GM19468 (cell line): ENCODE measurements at regions not wholly inside any gene's neighbourhood (a gene's known extent, or its start where the extent isn't known, plus 50 kb on each side); places are given as distances from the start of the nearest gene placed in this dataset.

Experiments used
- ATAC-seq: cut with Tn5 transposase; IDR thresholded peaks from one replicate; pipeline ENCODE4 v1.9.1; 2021; ENCODE audit warnings: mild to moderate bottlenecking, moderate library complexity, moderate number of reproducible peaks; ENCODE audit not compliant: unreplicated experiment; ENCODE audit errors: extremely low read depth

DNA sequence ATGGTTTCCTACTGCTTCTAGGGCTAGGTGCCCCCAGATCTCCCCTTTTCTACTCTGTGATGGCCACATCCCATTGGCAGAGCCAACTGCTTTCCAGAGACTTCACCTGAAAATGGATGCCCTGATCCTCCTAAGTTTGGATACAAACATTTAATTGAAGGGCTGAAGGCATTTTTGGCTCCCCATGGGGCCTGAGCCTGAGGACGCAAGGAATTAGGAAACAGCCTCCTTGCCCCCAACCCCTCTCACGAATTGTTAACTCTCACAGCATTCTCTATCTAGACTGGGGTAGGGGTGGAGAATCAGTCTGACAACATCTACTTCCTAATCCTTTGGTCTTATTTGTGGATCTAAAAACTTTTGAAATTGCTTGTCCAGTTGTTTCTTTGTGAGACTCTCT is 108.5 kb upstream of the KCNK2 start:
- no peak for ATAC-seq

DNA sequence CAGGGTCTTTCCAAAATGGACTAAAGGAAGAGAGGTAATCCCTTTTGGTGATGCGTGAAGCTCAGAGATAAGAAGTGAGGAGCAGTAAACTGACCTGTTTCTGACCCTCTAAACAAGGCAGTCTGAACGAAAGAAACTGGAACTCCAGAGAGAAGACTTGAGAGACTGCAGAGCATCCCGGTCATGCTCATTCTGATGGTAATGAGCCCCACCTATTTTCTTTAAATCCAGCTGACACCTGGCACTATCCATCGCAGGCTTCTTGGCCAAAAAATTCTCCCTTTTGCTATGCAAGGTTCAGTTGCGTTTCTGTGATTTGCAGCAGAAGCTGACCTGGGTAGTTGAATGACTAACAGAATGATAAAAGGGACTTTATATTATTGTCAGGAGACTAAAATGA is 105.9 kb upstream of the KCNK2 start:
- no peak for ATAC-seq

DNA sequence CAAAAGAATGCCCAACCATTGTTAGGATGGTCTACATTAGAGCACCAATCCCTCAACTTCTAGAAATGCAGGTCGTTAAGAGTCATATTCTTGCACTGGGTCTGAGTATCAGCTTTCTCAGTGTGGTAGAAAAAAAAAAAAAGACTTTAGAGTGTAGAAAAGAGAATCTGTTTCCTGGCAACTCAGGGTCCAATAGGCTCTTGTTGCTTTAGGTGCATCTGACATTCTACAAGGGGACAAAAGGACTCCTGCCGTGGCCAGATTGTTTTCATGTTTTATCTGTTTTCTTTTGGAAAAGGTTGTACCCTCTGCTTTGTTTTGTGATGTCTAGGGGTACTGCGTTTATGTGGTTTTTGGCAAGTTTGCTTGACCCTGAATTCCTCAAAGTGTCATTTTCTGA is 105.4 kb upstream of the KCNK2 start:
- ATAC-seq = no peak

DNA sequence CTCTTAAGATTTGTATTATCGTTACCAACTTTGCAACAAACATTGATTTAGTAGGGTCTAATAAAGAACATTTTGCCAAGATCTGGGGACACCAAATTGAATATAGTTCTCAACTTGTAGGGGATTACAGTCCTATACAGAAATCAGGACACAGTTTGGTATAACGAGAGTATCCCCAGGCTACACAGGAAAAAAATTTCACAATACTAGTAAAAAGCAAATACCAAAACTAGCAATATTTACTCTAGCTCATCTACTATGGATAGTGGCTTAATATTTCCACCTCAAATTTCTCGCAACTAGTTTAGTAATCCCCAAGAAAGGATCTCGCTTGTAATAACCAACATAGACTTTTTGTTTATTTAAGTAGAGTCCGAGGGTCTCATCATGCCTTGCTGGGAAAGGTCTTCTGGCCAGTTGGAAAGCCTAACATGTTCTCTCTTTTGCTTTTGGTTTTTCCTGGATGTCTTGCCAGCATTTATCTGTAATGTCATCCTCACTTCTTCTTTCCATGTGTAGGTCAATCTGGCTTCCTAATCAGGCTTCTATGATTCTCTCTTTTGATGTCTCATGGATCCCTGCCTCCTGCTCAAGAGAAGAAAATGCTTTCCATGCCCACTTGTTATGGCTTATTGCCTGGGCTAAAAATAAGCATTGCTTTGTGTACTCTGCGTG is 104.7 kb upstream of the KCNK2 start:
- no peak for ATAC-seq

DNA sequence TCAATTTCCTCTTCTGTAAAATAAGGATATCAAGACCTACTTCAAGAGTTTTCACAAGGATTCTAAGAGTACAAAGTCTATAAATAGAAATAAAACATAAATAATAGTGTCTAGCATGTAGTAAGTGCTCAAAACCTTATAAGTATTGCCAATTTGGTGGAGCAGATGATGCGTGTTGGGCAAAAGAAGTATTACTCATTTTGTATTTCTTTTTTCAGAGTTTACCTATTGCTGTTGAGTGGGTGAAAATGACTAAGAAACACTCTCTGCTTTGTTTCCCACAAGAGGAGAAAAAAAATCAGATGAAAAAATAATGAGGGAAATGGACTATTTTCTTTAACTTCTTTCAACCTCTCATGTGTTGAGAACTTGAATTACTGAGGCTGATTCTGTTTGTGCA is 103.3 kb upstream of the KCNK2 start:
- no peak for ATAC-seq

DNA sequence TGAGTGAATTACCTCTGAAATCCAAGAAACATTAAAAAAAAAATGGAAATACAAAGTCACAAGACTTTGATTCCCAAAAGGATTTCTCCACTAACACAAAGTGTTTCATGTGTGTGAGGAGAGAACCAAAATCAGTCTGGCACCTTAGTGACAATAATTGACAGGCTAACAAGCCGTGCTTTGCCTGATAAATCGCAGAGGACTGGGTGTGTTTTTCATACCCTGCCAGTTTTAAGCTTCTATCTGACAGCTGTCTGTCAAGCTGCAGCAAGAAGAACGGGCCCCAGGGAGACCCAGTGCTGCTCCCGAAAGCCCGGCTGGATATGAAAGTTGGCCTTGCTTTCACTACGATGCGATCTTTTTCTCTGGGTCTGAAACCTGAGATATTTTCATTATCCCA is 101.6 kb upstream of the KCNK2 start:
- no peak for ATAC-seq

DNA sequence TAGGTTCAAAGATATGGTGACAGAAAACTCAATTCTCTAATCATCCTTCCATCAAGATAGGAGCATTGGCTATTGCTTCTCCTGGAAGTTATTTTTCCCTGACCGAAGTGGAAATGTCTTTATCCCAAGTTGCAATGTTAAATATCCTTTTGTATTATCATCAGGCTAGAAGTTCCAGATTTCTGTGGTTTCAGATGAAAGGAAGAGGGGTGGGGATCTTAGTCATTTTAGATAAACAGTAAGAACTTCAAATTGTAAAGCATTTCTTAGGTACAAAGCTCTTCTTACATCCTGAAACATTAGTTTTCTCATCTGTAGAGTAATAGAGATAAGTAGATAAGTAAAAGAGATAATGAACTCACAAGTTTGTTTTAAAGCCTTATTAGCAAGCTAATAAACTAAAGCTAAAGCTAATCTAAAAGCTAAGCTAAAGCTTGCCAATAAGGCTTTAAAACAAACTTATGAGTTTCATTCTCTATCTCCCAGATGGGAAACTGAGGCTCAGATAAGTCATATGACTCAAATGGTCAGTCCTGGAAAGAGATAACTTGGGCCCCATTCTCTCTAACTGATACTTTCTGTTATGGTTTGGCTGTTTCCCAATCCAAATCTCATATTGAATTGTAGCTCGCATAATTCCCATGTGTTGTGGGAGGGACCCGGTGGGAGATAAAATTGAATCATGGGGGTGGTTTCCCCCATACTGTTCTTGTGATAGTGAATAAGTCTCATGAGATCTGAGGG is 99.2 kb upstream of the KCNK2 start:
- no peak for ATAC-seq

DNA sequence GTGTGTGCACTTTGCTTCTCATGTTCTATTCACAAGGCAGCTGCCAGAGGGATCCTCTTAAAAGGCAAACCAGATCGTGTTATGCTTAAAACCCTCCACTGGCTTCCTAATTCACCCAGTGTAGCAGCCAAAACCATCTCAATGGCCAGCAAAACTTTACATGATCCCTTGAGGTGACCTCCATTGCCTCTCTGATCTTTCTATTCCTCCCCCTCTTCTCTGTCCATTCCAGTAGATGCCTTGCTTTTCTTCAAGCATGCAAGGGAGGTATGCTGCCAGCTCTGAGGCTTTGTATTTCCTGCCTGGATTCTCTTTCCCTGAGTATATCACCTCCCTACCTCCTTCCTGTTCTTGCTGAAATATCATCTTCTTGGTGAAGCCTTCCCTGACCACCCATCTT is 93.2 kb upstream of the KCNK2 start:
- ATAC-seq = no peak

DNA sequence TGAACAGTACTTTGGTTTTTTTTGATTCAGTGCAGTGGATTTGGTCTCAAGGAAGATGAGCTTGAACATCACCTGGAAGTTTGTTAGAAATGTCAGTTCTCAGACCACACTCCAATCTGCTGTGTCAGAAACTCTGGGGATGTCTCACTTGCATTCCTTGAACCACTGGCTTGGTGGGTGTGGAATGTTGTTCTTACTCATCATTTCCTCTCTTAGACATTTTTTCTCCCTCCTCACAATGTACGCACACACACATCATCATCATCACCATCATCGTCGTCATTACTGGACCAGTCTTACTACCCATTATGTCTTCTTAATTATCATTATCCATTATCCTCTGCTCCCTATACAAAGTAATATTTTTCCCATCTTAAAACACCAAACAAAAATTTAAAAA is 91.9 kb upstream of the KCNK2 start:
- ATAC-seq = no peak

DNA sequence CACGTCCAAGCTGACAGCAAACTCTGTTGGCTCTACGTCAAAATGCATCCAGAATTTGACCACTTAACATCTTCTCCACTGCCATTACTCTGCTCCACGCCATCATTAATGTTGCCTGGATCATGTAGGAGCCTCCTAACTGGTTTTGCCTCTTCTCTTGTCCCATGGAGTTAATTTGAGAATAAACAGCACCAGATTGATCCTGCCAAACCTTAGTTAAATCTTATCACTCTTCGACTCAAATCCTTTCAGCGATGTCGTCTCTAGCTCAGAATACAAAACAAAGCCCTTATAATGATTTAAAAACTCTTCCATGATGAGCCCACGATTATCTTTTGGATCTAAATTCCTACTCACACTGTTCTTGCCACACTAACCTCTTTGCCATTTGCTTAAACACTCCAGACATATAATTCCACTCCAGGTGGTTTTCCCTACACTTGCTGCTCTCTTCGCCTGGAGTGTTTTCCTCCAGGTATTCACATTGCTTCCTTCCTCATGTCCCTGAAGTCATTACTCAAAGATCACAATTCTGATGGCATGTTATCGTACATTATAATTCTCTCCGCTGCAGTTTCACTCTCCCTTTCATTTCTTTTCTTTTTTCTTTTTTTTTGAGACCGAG is 90.7 kb upstream of the KCNK2 start:
- no peak for ATAC-seq

DNA sequence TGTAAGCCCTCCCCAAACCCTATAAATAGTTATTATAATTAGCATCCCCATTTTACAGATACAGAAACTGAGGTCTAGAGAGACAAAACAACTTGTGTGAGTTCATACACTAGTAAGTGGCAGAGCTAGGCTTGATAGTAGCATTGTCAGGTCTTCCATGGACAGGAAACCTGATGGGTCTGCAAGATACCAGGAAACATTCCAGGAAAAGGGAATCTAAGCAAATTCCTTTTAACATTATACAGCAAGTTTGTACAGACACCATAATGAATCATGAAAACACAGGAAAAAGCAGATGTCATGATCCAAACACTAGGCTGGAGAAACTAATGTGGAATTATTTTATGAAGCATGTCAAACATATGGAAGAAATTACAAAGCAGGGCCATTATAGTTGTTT is 89.1 kb upstream of the KCNK2 start:
- ATAC-seq = no peak

DNA sequence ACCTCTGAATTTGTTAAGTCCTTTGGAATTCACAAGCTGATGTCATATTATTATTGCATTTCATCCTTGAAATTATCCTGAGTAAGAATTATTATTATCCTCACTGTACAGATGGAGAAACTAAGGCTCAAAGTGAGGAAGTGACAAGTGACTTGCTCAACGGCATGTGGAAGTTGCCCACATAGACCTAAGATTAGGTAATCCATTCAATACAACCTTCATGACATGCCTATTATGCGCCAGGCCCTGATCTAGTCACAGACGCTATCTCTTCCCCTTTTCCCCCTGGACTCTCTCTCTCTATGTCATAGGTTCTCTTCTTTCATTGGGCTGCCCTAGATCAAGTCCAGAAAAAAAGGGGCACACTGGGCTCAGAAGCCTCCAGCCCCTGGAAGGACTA is 84.9 kb upstream of the KCNK2 start:
- ATAC-seq = no peak

DNA sequence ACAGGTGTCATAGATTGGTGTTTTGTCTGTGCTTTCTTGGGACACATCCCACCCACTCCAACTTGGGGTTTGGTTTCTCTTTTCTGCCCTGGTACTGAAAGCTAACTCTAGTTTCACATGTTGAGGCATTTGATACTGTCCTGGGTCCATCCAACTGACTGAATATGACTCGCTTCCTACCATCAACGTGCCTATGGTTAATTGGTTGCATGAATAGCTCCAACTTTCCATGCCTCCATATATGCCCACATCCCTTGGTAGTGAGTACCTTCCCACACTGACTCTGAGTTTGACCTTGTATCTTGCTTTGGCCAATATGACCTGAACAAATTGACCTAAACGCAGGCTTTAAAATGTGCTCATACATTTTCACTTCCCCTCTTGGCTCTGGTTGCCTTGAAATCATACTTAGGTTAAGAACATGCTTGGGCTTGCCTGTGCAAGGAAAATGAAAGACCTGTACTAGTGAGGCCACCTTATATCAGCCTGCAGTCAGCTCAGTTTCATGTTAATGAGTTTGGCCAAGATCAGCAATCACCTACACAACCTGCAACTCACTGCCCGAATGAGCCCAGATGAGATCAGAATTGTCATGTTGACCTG is 81.0 kb upstream of the KCNK2 start:
- ATAC-seq = peak; percentile 95

DNA sequence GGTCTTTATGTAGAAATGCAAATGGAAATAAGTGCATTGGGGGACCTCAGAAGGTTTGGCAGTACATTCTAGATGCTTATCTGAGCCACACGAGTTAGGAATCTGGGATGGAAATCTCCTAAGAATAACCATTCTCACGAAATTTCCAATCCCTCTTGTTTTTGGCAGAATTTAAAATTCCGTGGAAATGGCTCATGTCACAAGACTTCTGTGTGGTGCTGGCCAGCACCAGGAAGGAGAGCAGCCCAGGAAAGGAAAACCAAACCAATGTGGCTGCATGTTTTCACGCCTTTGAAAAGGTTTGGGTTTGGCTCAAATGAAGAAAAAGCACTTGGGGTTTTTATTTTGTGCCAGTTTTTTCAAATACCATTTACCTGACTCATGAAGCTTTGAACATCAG is 80.1 kb upstream of the KCNK2 start:
- ATAC-seq = no peak

DNA sequence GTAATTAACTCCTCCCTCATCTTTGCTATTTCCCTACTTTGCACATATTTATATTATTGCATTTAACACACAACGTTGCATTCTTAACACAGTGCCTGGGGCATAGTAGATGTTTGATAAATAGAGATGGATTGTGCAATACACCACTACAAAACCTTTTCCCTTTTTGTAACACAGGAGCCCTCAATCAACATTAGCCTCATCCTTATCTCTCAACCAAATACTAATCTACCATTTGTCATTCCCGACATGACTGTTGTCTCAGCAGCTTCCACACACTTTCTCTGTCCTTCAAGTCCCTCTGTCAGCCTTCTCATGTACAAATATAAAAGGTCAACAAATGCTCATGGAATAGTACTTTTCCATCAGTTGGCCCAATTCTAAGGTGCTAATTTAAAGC is 78.9 kb upstream of the KCNK2 start:
- ATAC-seq = no peak

DNA sequence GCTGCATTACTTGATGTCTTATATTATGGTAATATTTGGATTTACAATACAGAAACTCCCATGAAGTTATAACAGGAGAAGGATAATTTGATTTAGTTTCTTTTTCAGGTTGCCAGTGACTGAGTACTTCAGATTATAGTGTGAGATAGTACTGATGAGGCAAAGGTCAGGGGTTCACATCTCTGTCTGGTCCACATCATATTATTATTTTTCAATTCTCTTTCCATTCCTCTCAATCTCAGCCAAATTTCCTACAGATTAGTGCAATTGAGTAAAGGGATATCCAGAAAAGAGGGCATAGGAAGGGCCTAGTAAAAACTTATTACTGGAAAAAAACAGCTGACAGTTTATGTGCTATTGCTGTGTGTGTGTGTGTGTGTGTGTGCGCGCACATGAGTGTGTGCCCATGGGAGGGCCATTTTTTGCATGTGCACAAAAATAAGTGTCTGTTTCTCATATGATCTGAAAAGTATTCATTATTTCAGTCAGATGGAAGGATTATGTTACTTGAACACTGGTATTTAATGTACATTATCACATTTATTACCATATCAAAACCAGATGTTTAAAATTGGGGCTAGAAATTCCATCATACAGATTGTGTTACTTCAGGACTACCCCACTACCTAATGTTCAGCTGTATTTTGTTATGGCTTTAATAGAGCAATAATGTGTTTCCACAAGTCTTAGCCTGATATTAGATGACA is 78.3 kb upstream of the KCNK2 start:
- no peak for ATAC-seq

DNA sequence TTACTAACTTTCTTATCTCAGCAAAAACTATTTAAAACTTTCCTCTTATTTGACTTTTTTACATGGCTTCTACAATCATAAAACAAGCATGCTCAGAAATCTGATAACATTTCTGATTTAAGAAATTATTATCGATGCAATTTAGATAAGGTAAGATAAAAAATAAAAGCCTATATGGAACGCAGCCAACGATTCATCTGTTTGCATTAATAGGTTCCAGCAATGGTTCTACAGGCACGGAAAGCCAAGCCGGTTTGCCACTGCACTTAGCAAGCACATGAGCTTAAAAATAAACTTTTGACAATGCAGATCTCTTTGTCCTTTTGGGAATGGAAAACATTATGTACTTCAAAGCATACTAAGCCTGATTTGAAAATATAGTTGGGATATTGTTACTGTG is 77.5 kb upstream of the KCNK2 start:
- no peak for ATAC-seq

DNA sequence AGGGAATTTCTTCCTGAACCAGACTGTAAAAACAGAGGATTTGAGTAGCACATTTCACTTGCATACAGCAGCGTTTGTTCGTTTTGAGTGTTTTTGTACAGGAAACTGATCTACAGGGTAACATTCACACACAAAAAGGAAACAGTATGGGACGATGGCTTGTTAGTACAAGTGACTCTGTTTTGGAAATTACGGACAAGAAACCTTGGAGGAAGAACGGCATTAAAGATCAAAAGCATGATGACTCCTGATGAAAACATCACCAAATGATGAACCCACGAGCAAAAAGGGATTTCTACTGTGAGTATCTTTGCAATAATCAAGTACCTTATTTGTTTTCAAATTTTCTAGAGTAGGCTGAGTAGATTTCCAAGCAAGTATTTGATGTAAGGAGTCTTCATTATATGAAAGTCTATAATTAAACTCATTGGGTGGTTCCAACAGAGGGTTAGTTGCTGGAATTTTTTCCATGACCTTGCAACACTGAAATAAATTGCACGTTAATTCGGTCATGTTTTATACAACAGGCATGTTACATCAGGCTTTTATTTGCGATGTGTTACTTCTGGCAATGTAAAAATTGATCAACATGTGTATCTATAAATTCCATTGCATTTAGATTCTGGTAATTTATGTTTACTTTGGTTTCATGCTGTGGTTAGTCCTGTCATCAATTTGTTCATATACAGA is 76.7 kb upstream of the KCNK2 start:
- no peak for ATAC-seq

DNA sequence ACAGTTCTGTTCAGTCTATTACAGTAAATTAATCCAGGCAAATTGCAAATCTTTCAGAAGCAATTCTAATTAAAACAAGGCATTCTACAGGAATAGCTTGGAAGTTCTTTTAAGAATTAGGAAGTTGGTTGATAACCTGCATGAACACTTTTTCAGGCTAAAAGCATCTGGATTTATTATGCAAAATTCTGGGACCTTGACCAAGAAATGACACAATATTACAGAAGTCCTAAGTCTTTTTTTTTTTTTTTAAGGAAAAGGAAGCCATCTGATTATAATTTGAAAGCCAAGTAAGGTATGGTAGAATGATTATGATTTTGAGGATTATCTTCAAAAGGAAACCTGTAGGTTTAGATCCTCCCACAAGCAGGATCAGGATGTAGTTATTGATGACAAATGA is 74.7 kb upstream of the KCNK2 start:
- ATAC-seq = no peak

DNA sequence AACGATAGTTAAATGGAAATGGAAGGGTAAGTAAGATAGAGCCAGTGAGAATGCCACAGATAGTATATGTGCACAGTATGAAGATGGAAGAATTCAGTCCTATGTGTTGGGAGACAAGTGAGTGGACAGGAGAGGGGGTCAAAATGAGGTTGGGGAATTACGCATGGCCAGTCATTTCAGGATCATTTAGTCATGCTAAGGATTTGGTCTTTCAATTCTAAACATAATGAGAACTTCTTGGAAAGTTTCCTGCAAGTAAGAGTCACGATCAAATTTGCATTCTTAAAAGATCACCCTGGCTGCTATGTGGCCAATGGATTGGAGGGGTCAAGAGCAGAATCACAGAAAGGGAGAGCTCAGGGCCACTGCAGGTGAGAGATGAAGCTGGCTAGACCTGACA is 64.0 kb upstream of the KCNK2 start:
- ATAC-seq = no peak
